ENCODE measurements at regions not wholly inside any gene's neighbourhood (a gene's known extent, or its start where the extent isn't known, plus 50 kb on each side); places are given as distances from the start of the nearest gene placed in this dataset.

DNA sequence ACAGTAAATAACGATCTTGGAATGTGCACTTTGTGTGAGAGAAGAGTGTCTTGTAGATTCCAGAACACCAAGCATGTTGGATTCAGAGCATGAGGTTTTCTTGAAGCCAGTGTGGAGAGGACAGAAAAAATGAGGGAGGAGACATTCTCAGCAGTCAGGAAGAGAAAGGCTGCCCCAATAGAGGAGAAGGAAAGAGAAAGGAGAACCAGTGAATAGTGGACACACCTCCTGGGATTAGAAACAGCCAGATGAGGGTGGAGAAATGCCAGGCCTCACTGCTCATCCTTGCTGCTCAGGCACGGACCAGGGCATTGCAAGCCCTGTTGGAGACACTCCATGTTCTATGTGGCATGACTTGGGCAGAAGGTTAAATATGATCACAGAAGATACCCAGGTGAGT lies 69.0 kb upstream of the KAZN start:
- CTCF ChIA-PET, result no interaction called here
- no TSS peak for BruUV-seq (replicated peaks)
- no peaks in the 10 kb centered on the region for H3K9me3 ChIP-seq (ENCODE audit: low read depth, low read length, poor library complexity, severe bottlenecking)

GRCh38 chr1:14531519-14531918 lies 67.0 kb upstream of the KAZN start:
- ChIA-PET CTCF (no interaction called here), POLR2A (ENCODE audit: low non-redundant PET) (no interaction called here)
- H3K9me3 ChIP-seq (ENCODE audit: low read depth, low read length, poor library complexity, severe bottlenecking), result no peaks in the 10 kb centered on the region
- no TSS peak for BruUV-seq (replicated peaks)
- DNase-seq (ENCODE audit: low spot score), result no peak
- H3K4me1 ChIP-seq (ENCODE audit: insufficient read depth, low read length, poor library complexity, severe bottlenecking), result no peaks in the 10 kb centered on the region
- H3K4me3 ChIP-seq (ENCODE audit: low read depth, low read length, poor library complexity, severe bottlenecking), result no peak overlapping the region
- H3K36me3 ChIP-seq (ENCODE audit: insufficient read depth, low read length, poor library complexity, severe bottlenecking), result no peaks in the 10 kb centered on the region
- intact Hi-C loops (cut with micrococcal nuclease; ENCODE audit: unreplicated experiment), result loop anchor here (10.0 kb wide), 1 partner anchor 417 kb away; no protein-coding TSS in a partner anchor
- TF ChIP-seq CTCF (conservative IDR thresholded peaks at IDR 0.05; ENCODE audit: low read depth, low read length) (no peak), EZH2 (IDR thresholded peaks at IDR 0.05; ENCODE audit: borderline replicate concordance, low read depth, low read length, poor library complexity, severe bottlenecking) (no peak)
- H3K27me3 ChIP-seq (replicated peaks; ENCODE audit: insufficient read depth, low read depth, low read length, poor library complexity), result no peaks in the 10 kb centered on the region
- H3K27ac ChIP-seq (ENCODE audit: low read depth, low read length, poor library complexity, severe bottlenecking), result no peak overlapping the region

More for the DNA sequence above, 69.0 kb upstream of the KAZN start:
- Histone ChIP-seq H3K4me3 (ENCODE audit: low read depth, low read length, poor library complexity, severe bottlenecking) (no peak overlapping the region), H3K27me3 (replicated peaks; ENCODE audit: insufficient read depth, low read depth, low read length, poor library complexity) (no peaks in the 10 kb centered on the region), H3K36me3 (ENCODE audit: insufficient read depth, low read length, poor library complexity, severe bottlenecking) (no peaks in the 10 kb centered on the region), H3K27ac (ENCODE audit: low read depth, low read length, poor library complexity, severe bottlenecking) (no peak overlapping the region), H3K4me1 (ENCODE audit: insufficient read depth, low read length, poor library complexity, severe bottlenecking) (no peaks in the 10 kb centered on the region)
- TF ChIP-seq CTCF (conservative IDR thresholded peaks at IDR 0.05; ENCODE audit: low read depth, low read length) (no peak), EZH2 (IDR thresholded peaks at IDR 0.05; ENCODE audit: borderline replicate concordance, low read depth, low read length, poor library complexity, severe bottlenecking) (no peak)
- POLR2A ChIA-PET (ENCODE audit: low non-redundant PET), result no interaction called here
- intact Hi-C loops (cut with micrococcal nuclease; ENCODE audit: unreplicated experiment), result no loop called here
- no peak for DNase-seq (ENCODE audit: low spot score)

GRCh38 chr1:14535619-14536355 lies 62.7 kb upstream of the KAZN start:
- peaks cover 16% of the 10 kb centered on the region for H3K4me1 ChIP-seq (ENCODE audit: insufficient read depth, low read length, poor library complexity, severe bottlenecking)
- intact Hi-C loops (cut with micrococcal nuclease; ENCODE audit: unreplicated experiment), result loop anchor here (10.0 kb wide), 1 partner anchor 421 kb away; no protein-coding TSS in a partner anchor
- no peaks in the 10 kb centered on the region for H3K36me3 ChIP-seq (ENCODE audit: insufficient read depth, low read length, poor library complexity, severe bottlenecking)
- no peaks in the 10 kb centered on the region for H3K9me3 ChIP-seq (ENCODE audit: low read depth, low read length, poor library complexity, severe bottlenecking)
- no peak overlapping the region for H3K4me3 ChIP-seq (ENCODE audit: low read depth, low read length, poor library complexity, severe bottlenecking)
- ChIA-PET CTCF (interaction anchor here (0.7 kb wide), 1 partner anchor 491 kb away, joined by 4 read pairs; no protein-coding TSS in a partner anchor), POLR2A (ENCODE audit: low non-redundant PET) (no interaction called here)
- no TSS peak for BruUV-seq (replicated peaks)
- H3K27ac ChIP-seq (ENCODE audit: low read depth, low read length, poor library complexity, severe bottlenecking), result no peak overlapping the region
- no peaks in the 10 kb centered on the region for H3K27me3 ChIP-seq (replicated peaks; ENCODE audit: insufficient read depth, low read depth, low read length, poor library complexity)
- DNase-seq (ENCODE audit: low spot score), result no peak
- TF ChIP-seq CTCF (conservative IDR thresholded peaks at IDR 0.05; ENCODE audit: low read depth, low read length), result no peak
- no peak for TF ChIP-seq EZH2 (IDR thresholded peaks at IDR 0.05; ENCODE audit: borderline replicate concordance, low read depth, low read length, poor library complexity, severe bottlenecking)

All from A673 (cell line).